GM23338 (cell line): ENCODE measurements at regions not wholly inside any gene's neighbourhood (a gene's known extent, or its start where the extent isn't known, plus 50 kb on each side); places are given as distances from the start of the nearest gene placed in this dataset.

Experiments
- ATAC-seq: fragments of 200-7000 bp; cut with Tn5 transposase; 3 replicates; pipeline ENCODE4 v1.9.1; 2020
- DNase-seq: peaks from one replicate; pipeline ENCODE4 v3.0.0-alpha.2; 2015; ENCODE audit warnings: low spot score
- H2AFZ ChIP-seq: fragments of 200-600 bp; sonication (generic); 2 replicates; pipeline ENCODE4 v1.8.0; 2016; ENCODE audit warnings: antibody characterized with exemption, mild to moderate bottlenecking, moderate library complexity
- H3F3A ChIP-seq: fragments of 200-600 bp; sonication (generic); replicated peaks from 2 replicates; pipeline ENCODE4 v1.8.0; 2017; ENCODE audit warnings: antibody characterized with exemption, mixed run types, low read depth
- H3K27ac ChIP-seq: fragments of 200-600 bp; sonication (generic); 2 replicates; pipeline ENCODE4 v1.6.1; 2016; ENCODE audit warnings: low read depth
- H3K27me3 ChIP-seq: fragments of 200-600 bp; sonication (generic); 2 replicates; pipeline ENCODE4 v1.8.0; 2016; ENCODE audit warnings: mild to moderate bottlenecking, mixed run types, moderate library complexity; ENCODE audit not compliant: insufficient read depth
- H3K36me3 ChIP-seq: fragments of 200-600 bp; sonication (generic); 2 replicates; pipeline ENCODE4 v1.8.0; 2016; ENCODE audit warnings: mild to moderate bottlenecking; ENCODE audit not compliant: insufficient read depth
- H3K4me1 ChIP-seq: fragments of 200-600 bp; sonication (generic); 2 replicates; pipeline ENCODE4 v1.8.0; 2016; ENCODE audit warnings: mild to moderate bottlenecking, moderate library complexity; ENCODE audit not compliant: insufficient read depth
- H3K4me2 ChIP-seq: fragments of 200-600 bp; sonication (generic); 2 replicates; pipeline ENCODE4 v1.7.1; 2017; ENCODE audit warnings: mixed run types
- H3K4me3 ChIP-seq: fragments of 200-600 bp; sonication (generic); 2 replicates; pipeline ENCODE4 v1.6.1; 2016; ENCODE audit warnings: mixed run types
- H3K79me2 ChIP-seq: fragments of 200-600 bp; sonication (generic); replicated peaks from 2 replicates; pipeline ENCODE4 v1.8.0; 2017; ENCODE audit warnings: mild to moderate bottlenecking; ENCODE audit not compliant: insufficient read depth
- H3K9me2 ChIP-seq: fragments of 200-600 bp; sonication (generic); 2 replicates; pipeline ENCODE4 v1.8.0; 2017; ENCODE audit not compliant: insufficient read depth
- H4K20me1 ChIP-seq: fragments of 200-600 bp; sonication (generic); replicated peaks from 2 replicates; pipeline ENCODE4 v1.8.0; 2017; ENCODE audit warnings: mild to moderate bottlenecking; ENCODE audit not compliant: insufficient read depth
- H3K27ac Mint-ChIP-seq: 2 replicates; pipeline ENCODE4 v1.8.0; 2020; ENCODE audit warnings: inconsistent platforms, mild to moderate bottlenecking, moderate library complexity, mixed read lengths
- H3K27me3 Mint-ChIP-seq: 3 replicates; pipeline ENCODE4 v1.8.0; 2022; ENCODE audit warnings: low read depth, mild to moderate bottlenecking, moderate library complexity, mixed read lengths, inconsistent platforms; ENCODE audit not compliant: insufficient read depth, poor library complexity
- H3K36me3 Mint-ChIP-seq: 3 replicates; pipeline ENCODE4 v1.8.0; 2021; ENCODE audit warnings: low read depth, mild to moderate bottlenecking, inconsistent platforms, moderate library complexity, mixed read lengths
- H3K4me1 Mint-ChIP-seq: 3 replicates; pipeline ENCODE4 v1.8.0; 2020; ENCODE audit warnings: mild to moderate bottlenecking, inconsistent platforms, mixed read lengths
- H3K4me3 Mint-ChIP-seq: 3 replicates; pipeline ENCODE4 v1.8.0; 2021; ENCODE audit warnings: moderate library complexity, mild to moderate bottlenecking, inconsistent platforms, mixed read lengths
- H3K9me3 Mint-ChIP-seq: 3 replicates; pipeline ENCODE4 v1.8.0; 2020; ENCODE audit warnings: moderate library complexity, mild to moderate bottlenecking, inconsistent platforms, mixed read lengths
- CREB1 ChIP-seq: fragments of 250-450 bp; sonication (Bioruptor Pico); IDR thresholded peaks from 2 replicates; pipeline ENCODE4 v1.5.0; 2020; ENCODE audit warnings: low read depth, mild to moderate bottlenecking, moderate library complexity
- ETS1 ChIP-seq: IDR thresholded peaks from 2 replicates; pipeline ENCODE4 v1.6.1; 2016; ENCODE audit warnings: antibody characterized with exemption
- EZH2 ChIP-seq: fragments of 200-600 bp; sonication (generic); IDR thresholded peaks from one replicate; pipeline ENCODE4 v1.8.0; 2017; ENCODE audit warnings: antibody characterized with exemption, mild to moderate bottlenecking, low read depth; ENCODE audit not compliant: unreplicated experiment
- EZH2phosphoT487 ChIP-seq: fragments of 200-600 bp; sonication (generic); IDR thresholded peaks from one replicate; pipeline ENCODE4 v1.8.1; 2018; ENCODE audit warnings: antibody characterized with exemption; ENCODE audit not compliant: unreplicated experiment
- JUNB ChIP-seq: IDR thresholded peaks from one replicate; pipeline ENCODE4 v1.6.1; 2016; ENCODE audit warnings: antibody characterized with exemption; ENCODE audit not compliant: unreplicated experiment
- NANOG ChIP-seq: IDR thresholded peaks from 2 replicates; pipeline ENCODE4 v1.6.1; 2016; ENCODE audit warnings: antibody characterized with exemption, borderline replicate concordance
- POLR2AphosphoS5 ChIP-seq: IDR thresholded peaks from 2 replicates; pipeline ENCODE4 v1.6.1; 2016; ENCODE audit warnings: antibody characterized with exemption, low read depth
- ZNF114 ChIP-seq: fragments of 250-450 bp; sonication (Bioruptor Pico); IDR thresholded peaks from 2 replicates; pipeline ENCODE4 v1.5.0; 2020; ENCODE audit warnings: mild to moderate bottlenecking, moderate library complexity
- ZNF331 ChIP-seq: fragments of 250-450 bp; sonication (Bioruptor Pico); IDR thresholded peaks from 2 replicates; pipeline ENCODE4 v1.5.0; 2020; ENCODE audit warnings: low read depth, mild to moderate bottlenecking, moderate library complexity
- TF ChIP-seq, protein P1 (sequence below), 2 experiments: fragments of 200-600 bp in 1 of 2; sonication (generic) in 1 of 2; conservative IDR thresholded peaks; 2 replicates each; pipeline versions ENCODE4 v1.5.1 to v1.6.1; 2016 to 2017; ENCODE audit warnings: antibody characterized with exemption in 2 of 2, low read depth in 2 of 2, mild to moderate bottlenecking in 2 of 2, moderate library complexity in 1 of 2
- TF ChIP-seq, protein P2 (sequence below): fragments of 250-450 bp; sonication (Bioruptor Pico); IDR thresholded peaks from 2 replicates; pipeline ENCODE4 v1.5.0; 2020; ENCODE audit warnings: mild to moderate bottlenecking, moderate library complexity

DNA sequence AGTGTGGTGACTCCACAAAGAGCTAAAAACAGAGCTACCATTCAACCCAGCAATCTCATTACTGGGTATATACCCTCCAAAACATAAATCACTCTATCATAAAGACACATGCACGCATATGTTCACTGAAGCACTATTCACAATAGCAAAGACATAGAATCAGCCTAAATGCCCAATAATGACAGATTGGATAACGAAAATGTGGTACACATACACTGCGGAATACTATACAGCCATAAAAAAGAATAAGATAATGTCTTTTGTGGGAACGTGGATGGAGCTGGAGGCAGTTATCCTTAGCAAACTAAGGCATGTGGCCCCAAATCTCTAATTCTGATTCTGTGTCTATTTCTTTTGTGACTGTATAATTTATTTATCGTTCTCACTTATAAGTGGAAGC is 89.0 kb upstream of the PRNP start:
- H3K27ac Mint-ChIP-seq: no peak overlapping the region
- TF ChIP-seq ZNF331 (CRISPR knock-in tag) (no peak), EZH2 (no peak), ETS1 (no peak), ZNF114 (CRISPR knock-in tag) (no peak), EZH2phosphoT487 (no peak)
- Histone ChIP-seq H3K36me3 (no peaks in the 10 kb centered on the region), H4K20me1 (no peaks in the 10 kb centered on the region), H3K27ac (no peak overlapping the region), H3K4me1 (no peaks in the 10 kb centered on the region), H3K4me3 (no peak overlapping the region), H3K4me2 (no peak overlapping the region), H2AFZ (no peak overlapping the region), H3K79me2 (no peaks in the 10 kb centered on the region), H3F3A (no peaks in the 10 kb centered on the region), H3K9me2 (no peaks in the 10 kb centered on the region), H3K27me3 (peaks cover under 1% of the 10 kb centered on the region; the same call in 1 of the 2 replicates)
- H3K36me3 Mint-ChIP-seq: no peaks in the 10 kb centered on the region
- no peaks in the 10 kb centered on the region; the same call in 2 of the 3 replicates for H3K9me3 Mint-ChIP-seq
- H3K4me3 Mint-ChIP-seq: no peak overlapping the region
- no peak for DNase-seq
- ATAC-seq: no peak
- peaks cover 5% of the 10 kb centered on the region; the same call in 2 of the 3 replicates for H3K4me1 Mint-ChIP-seq
- H3K27me3 Mint-ChIP-seq: peaks cover 2% of the 10 kb centered on the region

GRCh38 chr20:4593149-4593525 is 93.1 kb upstream of the PRNP start:
- no peaks in the 10 kb centered on the region for H3F3A ChIP-seq
- no peaks in the 10 kb centered on the region for H3K9me2 ChIP-seq
- H3K27ac ChIP-seq: no peak overlapping the region
- no peak for TF ChIP-seq NANOG
- no peak for TF ChIP-seq ZNF331 (CRISPR knock-in tag)
- no peak for TF ChIP-seq POLR2AphosphoS5
- no peak for TF ChIP-seq EZH2phosphoT487
- TF ChIP-seq CREB1 (CRISPR knock-in tag): no peak
- TF ChIP-seq JUNB: no peak
- no peak for TF ChIP-seq ETS1
- TF ChIP-seq, protein P1, sequence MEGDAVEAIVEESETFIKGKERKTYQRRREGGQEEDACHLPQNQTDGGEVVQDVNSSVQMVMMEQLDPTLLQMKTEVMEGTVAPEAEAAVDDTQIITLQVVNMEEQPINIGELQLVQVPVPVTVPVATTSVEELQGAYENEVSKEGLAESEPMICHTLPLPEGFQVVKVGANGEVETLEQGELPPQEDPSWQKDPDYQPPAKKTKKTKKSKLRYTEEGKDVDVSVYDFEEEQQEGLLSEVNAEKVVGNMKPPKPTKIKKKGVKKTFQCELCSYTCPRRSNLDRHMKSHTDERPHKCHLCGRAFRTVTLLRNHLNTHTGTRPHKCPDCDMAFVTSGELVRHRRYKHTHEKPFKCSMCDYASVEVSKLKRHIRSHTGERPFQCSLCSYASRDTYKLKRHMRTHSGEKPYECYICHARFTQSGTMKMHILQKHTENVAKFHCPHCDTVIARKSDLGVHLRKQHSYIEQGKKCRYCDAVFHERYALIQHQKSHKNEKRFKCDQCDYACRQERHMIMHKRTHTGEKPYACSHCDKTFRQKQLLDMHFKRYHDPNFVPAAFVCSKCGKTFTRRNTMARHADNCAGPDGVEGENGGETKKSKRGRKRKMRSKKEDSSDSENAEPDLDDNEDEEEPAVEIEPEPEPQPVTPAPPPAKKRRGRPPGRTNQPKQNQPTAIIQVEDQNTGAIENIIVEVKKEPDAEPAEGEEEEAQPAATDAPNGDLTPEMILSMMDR (conservative IDR thresholded peaks at IDR 0.05; ENCODE audit: low read depth in 2 of 2): no peak
- TF ChIP-seq EZH2: no peak
- TF ChIP-seq, protein P2, sequence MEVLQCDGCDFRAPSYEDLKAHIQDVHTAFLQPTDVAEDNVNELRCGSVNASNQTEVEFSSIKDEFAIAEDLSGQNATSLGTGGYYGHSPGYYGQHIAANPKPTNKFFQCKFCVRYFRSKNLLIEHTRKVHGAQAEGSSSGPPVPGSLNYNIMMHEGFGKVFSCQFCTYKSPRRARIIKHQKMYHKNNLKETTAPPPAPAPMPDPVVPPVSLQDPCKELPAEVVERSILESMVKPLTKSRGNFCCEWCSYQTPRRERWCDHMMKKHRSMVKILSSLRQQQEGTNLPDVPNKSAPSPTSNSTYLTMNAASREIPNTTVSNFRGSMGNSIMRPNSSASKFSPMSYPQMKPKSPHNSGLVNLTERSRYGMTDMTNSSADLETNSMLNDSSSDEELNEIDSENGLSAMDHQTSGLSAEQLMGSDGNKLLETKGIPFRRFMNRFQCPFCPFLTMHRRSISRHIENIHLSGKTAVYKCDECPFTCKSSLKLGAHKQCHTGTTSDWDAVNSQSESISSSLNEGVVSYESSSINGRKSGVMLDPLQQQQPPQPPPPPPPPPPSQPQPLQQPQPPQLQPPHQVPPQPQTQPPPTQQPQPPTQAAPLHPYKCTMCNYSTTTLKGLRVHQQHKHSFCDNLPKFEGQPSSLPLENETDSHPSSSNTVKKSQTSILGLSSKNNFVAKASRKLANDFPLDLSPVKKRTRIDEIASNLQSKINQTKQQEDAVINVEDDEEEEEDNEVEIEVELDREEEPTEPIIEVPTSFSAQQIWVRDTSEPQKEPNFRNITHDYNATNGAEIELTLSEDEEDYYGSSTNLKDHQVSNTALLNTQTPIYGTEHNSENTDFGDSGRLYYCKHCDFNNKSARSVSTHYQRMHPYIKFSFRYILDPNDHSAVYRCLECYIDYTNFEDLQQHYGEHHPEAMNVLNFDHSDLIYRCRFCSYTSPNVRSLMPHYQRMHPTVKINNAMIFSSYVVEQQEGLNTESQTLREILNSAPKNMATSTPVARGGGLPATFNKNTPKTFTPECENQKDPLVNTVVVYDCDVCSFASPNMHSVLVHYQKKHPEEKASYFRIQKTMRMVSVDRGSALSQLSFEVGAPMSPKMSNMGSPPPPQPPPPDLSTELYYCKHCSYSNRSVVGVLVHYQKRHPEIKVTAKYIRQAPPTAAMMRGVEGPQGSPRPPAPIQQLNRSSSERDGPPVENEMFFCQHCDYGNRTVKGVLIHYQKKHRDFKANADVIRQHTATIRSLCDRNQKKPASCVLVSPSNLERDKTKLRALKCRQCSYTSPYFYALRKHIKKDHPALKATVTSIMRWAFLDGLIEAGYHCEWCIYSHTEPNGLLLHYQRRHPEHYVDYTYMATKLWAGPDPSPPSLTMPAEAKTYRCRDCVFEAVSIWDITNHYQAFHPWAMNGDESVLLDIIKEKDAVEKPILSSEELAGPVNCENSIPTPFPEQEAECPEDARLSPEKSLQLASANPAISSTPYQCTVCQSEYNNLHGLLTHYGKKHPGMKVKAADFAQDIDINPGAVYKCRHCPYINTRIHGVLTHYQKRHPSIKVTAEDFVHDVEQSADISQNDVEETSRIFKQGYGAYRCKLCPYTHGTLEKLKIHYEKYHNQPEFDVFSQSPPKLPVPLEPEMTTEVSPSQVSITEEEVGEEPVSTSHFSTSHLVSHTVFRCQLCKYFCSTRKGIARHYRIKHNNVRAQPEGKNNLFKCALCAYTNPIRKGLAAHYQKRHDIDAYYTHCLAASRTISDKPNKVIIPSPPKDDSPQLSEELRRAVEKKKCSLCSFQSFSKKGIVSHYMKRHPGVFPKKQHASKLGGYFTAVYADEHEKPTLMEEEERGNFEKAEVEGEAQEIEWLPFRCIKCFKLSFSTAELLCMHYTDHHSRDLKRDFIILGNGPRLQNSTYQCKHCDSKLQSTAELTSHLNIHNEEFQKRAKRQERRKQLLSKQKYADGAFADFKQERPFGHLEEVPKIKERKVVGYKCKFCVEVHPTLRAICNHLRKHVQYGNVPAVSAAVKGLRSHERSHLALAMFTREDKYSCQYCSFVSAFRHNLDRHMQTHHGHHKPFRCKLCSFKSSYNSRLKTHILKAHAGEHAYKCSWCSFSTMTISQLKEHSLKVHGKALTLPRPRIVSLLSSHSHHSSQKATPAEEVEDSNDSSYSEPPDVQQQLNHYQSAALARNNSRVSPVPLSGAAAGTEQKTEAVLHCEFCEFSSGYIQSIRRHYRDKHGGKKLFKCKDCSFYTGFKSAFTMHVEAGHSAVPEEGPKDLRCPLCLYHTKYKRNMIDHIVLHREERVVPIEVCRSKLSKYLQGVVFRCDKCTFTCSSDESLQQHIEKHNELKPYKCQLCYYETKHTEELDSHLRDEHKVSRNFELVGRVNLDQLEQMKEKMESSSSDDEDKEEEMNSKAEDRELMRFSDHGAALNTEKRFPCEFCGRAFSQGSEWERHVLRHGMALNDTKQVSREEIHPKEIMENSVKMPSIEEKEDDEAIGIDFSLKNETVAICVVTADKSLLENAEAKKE (CRISPR knock-in tag): no peak
- Mint-ChIP-seq H3K4me3 (peak overlapping the region; percentile 50), H3K9me3 (no peaks in the 10 kb centered on the region), H3K4me1 (peaks cover 5% of the 10 kb centered on the region; the same call in 2 of the 3 replicates), H3K36me3 (no peaks in the 10 kb centered on the region), H3K27me3 (peaks cover 2% of the 10 kb centered on the region), H3K27ac (no peak overlapping the region)
- peak overlapping the region; percentile 87 for H3K4me2 ChIP-seq
- H3K4me1 ChIP-seq: no peaks in the 10 kb centered on the region
- H2AFZ ChIP-seq: peak overlapping the region; percentile 96
- ATAC-seq (peak; percentile 13; the same call in 2 of the 3 replicates), DNase-seq (no peak)
- H3K27me3 ChIP-seq: peaks cover 6% of the 10 kb centered on the region; the same call in 1 of the 2 replicates
- no peaks in the 10 kb centered on the region for H4K20me1 ChIP-seq
- H3K4me3 ChIP-seq: peak overlapping the region; percentile 65
- H3K36me3 ChIP-seq: no peaks in the 10 kb centered on the region
- H3K79me2 ChIP-seq: no peaks in the 10 kb centered on the region
